Lower leg skin (tissue), 4 donors: ENCODE measurements at regions not wholly inside any gene's neighbourhood (a gene's known extent, or its start where the extent isn't known, plus 50 kb on each side); places are given as distances from the start of the nearest gene placed in this dataset.

Experiments
- DNase-seq, 2 donors: peaks; one replicate each; pipeline ENCODE4 v3.0.0-alpha.2; 2019; ENCODE audit warnings: low spot score in 2 of 2
- H3K4me3 ChIP-seq: fragments of 200-600 bp; sonication (generic); 2 replicates; pipeline ENCODE4 v1.5.1; 2017; ENCODE audit warnings: mild to moderate bottlenecking, low read depth; ENCODE audit not compliant: poor library complexity, severe bottlenecking
- CTCF ChIP-seq, 3 donors: fragments of 450-650 bp; IDR thresholded peaks; one replicate each; pipeline ENCODE4 v1.5.1; 2016; ENCODE audit warnings: antibody characterized with exemption in 3 of 3, mild to moderate bottlenecking in 3 of 3, moderate library complexity in 2 of 3
- POLR2A ChIP-seq, 2 donors: fragments of 450-650 bp; IDR thresholded peaks; one replicate each; pipeline ENCODE4 v1.6.1; 2016 to 2017; ENCODE audit warnings: antibody characterized with exemption in 2 of 2, mild to moderate bottlenecking in 1 of 2, moderate library complexity in 1 of 2
- WGBS, 2 donors: methylation state at CpG; one replicate each; pipeline ENCODE4 v1.1.5; 2018; 5-methylcytosine and 5-hydroxymethylcytosine counted together
- intact Hi-C: fragments of 100-400 bp; cut with DNase I; formaldehyde crosslinking; loops from one replicate; pipeline ENCODE4 v1.15.0; 2023; ENCODE audit warnings: low total_unique reads

GRCh38 chr11:8328848-8329330 is 65.2 kb upstream of the LMO1 start:
- TF ChIP-seq CTCF (IDR thresholded peaks at IDR 0.05) (no peak), POLR2A (IDR thresholded peaks at IDR 0.05) (no peak)

GRCh38 chr11:8328231-8328794 is 64.6 kb upstream of the LMO1 start:
- intact Hi-C loops, result no loop called here
- no peak for DNase-seq
- TF ChIP-seq POLR2A (IDR thresholded peaks at IDR 0.05) (no peak), CTCF (IDR thresholded peaks at IDR 0.05) (no peak)
- WGBS, 2 donors, result 87 to 92% methylated on average over 7 of the region's 7 CpGs
- H3K4me3 ChIP-seq, result no peak overlapping the region

More at GRCh38 chr11:8328848-8329330, 65.2 kb upstream of the LMO1 start:
- WGBS, 2 donors, result 4 to 20% methylated on average over 8 to 10 of the region's 11 CpGs
- intact Hi-C loops, result no loop called here
- H3K4me3 ChIP-seq, result no peak overlapping the region
- peak; percentile 47 to 92 for DNase-seq

GRCh38 chr11:8327761-8328192 is 64.1 kb upstream of the LMO1 start:
- no peak for DNase-seq
- intact Hi-C loops, result no loop called here
- WGBS, 2 donors, result 26 to 39% methylated on average over 3 of the region's 3 CpGs
- H3K4me3 ChIP-seq, result no peak overlapping the region
- TF ChIP-seq POLR2A (IDR thresholded peaks at IDR 0.05) (no peak), CTCF (IDR thresholded peaks at IDR 0.05) (no peak)

- TF ChIP-seq POLR2A (IDR thresholded peaks at IDR 0.05) (no peak), CTCF (IDR thresholded peaks at IDR 0.05) (no peak)
- DNase-seq, result no peak
- H3K4me3 ChIP-seq, result no peak overlapping the region
- intact Hi-C loops, result no loop called here
- 83 to 91% methylated on average over 1 to 3 of the region's 3 CpGs for WGBS, 2 donors
Measured at GRCh38 chr11:8326337-8326736, 62.7 kb upstream of the LMO1 start.

- no peak for DNase-seq
- whole genome bisulfite sequencing, 2 donors, result 72 to 79% methylated on average over 8 to 9 of the region's 9 CpGs
- H3K4me3 ChIP-seq, result no peak overlapping the region
- intact Hi-C loops, result no loop called here
- no peak for TF ChIP-seq POLR2A (IDR thresholded peaks at IDR 0.05)
- no peak for TF ChIP-seq CTCF (IDR thresholded peaks at IDR 0.05)
Measured at GRCh38 chr11:8325591-8326304, 62.1 kb upstream of the LMO1 start.
